ENCODE measurements at regions not wholly inside any gene's neighbourhood (a gene's known extent, or its start where the extent isn't known, plus 50 kb on each side); places are given as distances from the start of the nearest gene placed in this dataset.

DNA sequence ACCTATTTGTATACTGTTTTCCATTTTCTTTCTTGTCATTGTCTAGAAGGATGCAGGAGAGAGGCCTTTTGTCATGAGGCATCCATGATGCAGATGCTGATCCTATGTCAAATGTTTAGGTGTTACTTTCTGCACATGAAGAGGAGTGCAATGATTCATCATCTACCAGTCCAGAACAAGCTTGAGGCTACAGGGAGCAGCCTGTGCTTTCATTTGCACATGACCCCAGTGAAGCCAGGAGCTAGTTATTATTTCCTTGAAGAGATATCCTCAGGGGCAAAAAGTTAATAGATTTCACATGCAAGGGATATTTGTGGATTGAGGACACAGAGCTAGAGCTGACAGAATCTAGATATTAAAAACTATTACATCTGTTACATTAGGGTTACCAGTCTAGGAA lies 204.4 kb upstream of the TGFBR2 start:
- no peaks in the 10 kb centered on the region for H3K27me3 ChIP-seq (replicated peaks in 1 of 4; ENCODE audit: control insufficient read depth in 3 of 4, extremely low read depth in 1 of 4, insufficient read depth in 3 of 4, low read length in 3 of 4)
- H4K20me1 ChIP-seq (replicated peaks in 1 of 2; ENCODE audit: control insufficient read depth in 1 of 2, insufficient read depth in 2 of 2, low read length in 2 of 2) = no peaks in the 10 kb centered on the region
- no peaks in the 10 kb centered on the region for H3K36me3 ChIP-seq (ENCODE audit: control insufficient read depth in 2 of 4, insufficient read depth in 4 of 4, low read length in 3 of 4)
- H2AFZ ChIP-seq (ENCODE audit: low read length) = no peak overlapping the region
- no peak overlapping the region for H3K18ac ChIP-seq (ENCODE audit: extremely low read depth, low read length)
- no peak overlapping the region for H2BK20ac ChIP-seq (ENCODE audit: low read length)
- H4K8ac ChIP-seq (ENCODE audit: extremely low read depth, insufficient read depth, low read length) = no peak overlapping the region
- no peak overlapping the region for H2BK5ac ChIP-seq (ENCODE audit: low read depth, low read length)
- no peak overlapping the region for H4K91ac ChIP-seq (replicated peaks; ENCODE audit: insufficient read length, low read length)
- H2BK15ac ChIP-seq (ENCODE audit: low read length) = no peak overlapping the region
- H3K4me3 ChIP-seq (ENCODE audit: extremely low read depth in 1 of 4, insufficient read depth in 2 of 4, low read depth in 3 of 4, low read length in 4 of 4) = no peak overlapping the region
- FAIRE-seq = no peak
- H3K56ac ChIP-seq (replicated peaks; ENCODE audit: insufficient read length, low read depth, low read length) = no peak overlapping the region
- no peak overlapping the region for H3K4me2 ChIP-seq (ENCODE audit: insufficient read depth in 1 of 2, low read depth in 2 of 2, low read length in 2 of 2)
- H3K23ac ChIP-seq (ENCODE audit: insufficient read length) = no peak overlapping the region
- H3K4me1 ChIP-seq (replicated peaks in 1 of 4; ENCODE audit: control insufficient read depth in 3 of 4, insufficient read depth in 4 of 4, low read length in 3 of 4) = no peaks in the 10 kb centered on the region
- no peaks in the 10 kb centered on the region for H3K79me1 ChIP-seq (ENCODE audit: low read depth, low read length)
- no peaks in the 10 kb centered on the region for H3K9me3 ChIP-seq (ENCODE audit: insufficient read depth in 2 of 2, low read depth in 1 of 2, low read length in 1 of 2)
- no peaks in the 10 kb centered on the region for H3K79me2 ChIP-seq (ENCODE audit: control insufficient read depth in 1 of 2, insufficient read depth in 2 of 2, low read length in 2 of 2)
- H3K4ac ChIP-seq (replicated peaks; ENCODE audit: insufficient read length, low read depth, low read length) = no peak overlapping the region
- no peak overlapping the region for H3K14ac ChIP-seq (ENCODE audit: insufficient read length)
- H4K5ac ChIP-seq (ENCODE audit: insufficient read length, low read depth, low read length) = no peak overlapping the region
- H2BK12ac ChIP-seq (ENCODE audit: low read depth, low read length) = no peak overlapping the region
- no peaks in the 10 kb centered on the region for H3K23me2 ChIP-seq (ENCODE audit: low read depth, low read length)
- no peak overlapping the region for H3K9ac ChIP-seq (replicated peaks in 1 of 4; ENCODE audit: extremely low read depth in 1 of 4, low read depth in 3 of 4, low read length in 3 of 4)
- DNase-seq (ENCODE audit: low read depth in 1 of 2, low spot score in 2 of 2) = no peak
- ChIA-PET POLR2A (ENCODE audit: partially characterized antibody) (no interaction called here), CTCF (ENCODE audit: partially characterized antibody) (no interaction called here)
- no peak overlapping the region for H2BK120ac ChIP-seq (replicated peaks; ENCODE audit: low read depth, low read length)
- H3K27ac ChIP-seq (ENCODE audit: low read depth, low read length) = no peak overlapping the region
- H2AK5ac ChIP-seq (ENCODE audit: low read depth, low read length) = no peak overlapping the region
- TF ChIP-seq ZNF274 (IDR thresholded peaks at IDR 0.05; ENCODE audit: borderline replicate concordance, extremely low read depth, low read length) (no peak), CBX8 (IDR thresholded peaks at IDR 0.05; ENCODE audit: borderline replicate concordance, low read depth, low read length) (no peak), TAF7 (optimal IDR thresholded peaks at IDR 0.05; ENCODE audit: borderline replicate concordance, low read depth, low read length) (no peak), SP4 (IDR thresholded peaks at IDR 0.05; ENCODE audit: low read length) (no peak), KDM1A (IDR thresholded peaks at IDR 0.05; ENCODE audit: borderline replicate concordance, low read length) (no peak), TCF12 (IDR thresholded peaks at IDR 0.05; ENCODE audit: low read depth, low read length) (no peak), CREB1 (IDR thresholded peaks at IDR 0.05) (no peak), PHF8 (conservative IDR thresholded peaks at IDR 0.05; ENCODE audit: low read depth, low read length) (no peak), KDM5A (IDR thresholded peaks at IDR 0.05; ENCODE audit: low read length) (no peak)
- TF ChIP-seq, protein P1, sequence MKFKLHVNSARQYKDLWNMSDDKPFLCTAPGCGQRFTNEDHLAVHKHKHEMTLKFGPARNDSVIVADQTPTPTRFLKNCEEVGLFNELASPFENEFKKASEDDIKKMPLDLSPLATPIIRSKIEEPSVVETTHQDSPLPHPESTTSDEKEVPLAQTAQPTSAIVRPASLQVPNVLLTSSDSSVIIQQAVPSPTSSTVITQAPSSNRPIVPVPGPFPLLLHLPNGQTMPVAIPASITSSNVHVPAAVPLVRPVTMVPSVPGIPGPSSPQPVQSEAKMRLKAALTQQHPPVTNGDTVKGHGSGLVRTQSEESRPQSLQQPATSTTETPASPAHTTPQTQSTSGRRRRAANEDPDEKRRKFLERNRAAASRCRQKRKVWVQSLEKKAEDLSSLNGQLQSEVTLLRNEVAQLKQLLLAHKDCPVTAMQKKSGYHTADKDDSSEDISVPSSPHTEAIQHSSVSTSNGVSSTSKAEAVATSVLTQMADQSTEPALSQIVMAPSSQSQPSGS (IDR thresholded peaks at IDR 0.05; ENCODE audit: low read length) = no peak
- TF ChIP-seq, protein P2, sequence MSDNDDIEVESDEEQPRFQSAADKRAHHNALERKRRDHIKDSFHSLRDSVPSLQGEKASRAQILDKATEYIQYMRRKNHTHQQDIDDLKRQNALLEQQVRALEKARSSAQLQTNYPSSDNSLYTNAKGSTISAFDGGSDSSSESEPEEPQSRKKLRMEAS (IDR thresholded peaks at IDR 0.05) = no peak
- TF ChIP-seq, protein P3, sequence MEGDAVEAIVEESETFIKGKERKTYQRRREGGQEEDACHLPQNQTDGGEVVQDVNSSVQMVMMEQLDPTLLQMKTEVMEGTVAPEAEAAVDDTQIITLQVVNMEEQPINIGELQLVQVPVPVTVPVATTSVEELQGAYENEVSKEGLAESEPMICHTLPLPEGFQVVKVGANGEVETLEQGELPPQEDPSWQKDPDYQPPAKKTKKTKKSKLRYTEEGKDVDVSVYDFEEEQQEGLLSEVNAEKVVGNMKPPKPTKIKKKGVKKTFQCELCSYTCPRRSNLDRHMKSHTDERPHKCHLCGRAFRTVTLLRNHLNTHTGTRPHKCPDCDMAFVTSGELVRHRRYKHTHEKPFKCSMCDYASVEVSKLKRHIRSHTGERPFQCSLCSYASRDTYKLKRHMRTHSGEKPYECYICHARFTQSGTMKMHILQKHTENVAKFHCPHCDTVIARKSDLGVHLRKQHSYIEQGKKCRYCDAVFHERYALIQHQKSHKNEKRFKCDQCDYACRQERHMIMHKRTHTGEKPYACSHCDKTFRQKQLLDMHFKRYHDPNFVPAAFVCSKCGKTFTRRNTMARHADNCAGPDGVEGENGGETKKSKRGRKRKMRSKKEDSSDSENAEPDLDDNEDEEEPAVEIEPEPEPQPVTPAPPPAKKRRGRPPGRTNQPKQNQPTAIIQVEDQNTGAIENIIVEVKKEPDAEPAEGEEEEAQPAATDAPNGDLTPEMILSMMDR (IDR thresholded peaks at IDR 0.05; ENCODE audit: control extremely low read depth in 1 of 3, insufficient read depth in 1 of 3, low read depth in 1 of 3, low read length in 3 of 3) = no peak
